GM12874 (cell line): ENCODE measurements at regions not wholly inside any gene's neighbourhood (a gene's known extent, or its start where the extent isn't known, plus 50 kb on each side); places are given as distances from the start of the nearest gene placed in this dataset.

Experiments
- CTCF ChIP-seq: IDR thresholded peaks from 2 replicates; pipeline ENCODE4 v1.5.1; 2011; ENCODE audit warnings: low read depth, mild to moderate bottlenecking, control low read depth, low read length, moderate library complexity; ENCODE audit not compliant: insufficient read depth

- no peak for TF ChIP-seq CTCF
Observed at GRCh38 chr3:158992463-158992862, 190.6 kb downstream of the MFSD1 start.

GRCh38 chr3:158994386-158994785 lies 192.5 kb downstream of the MFSD1 start:
- TF ChIP-seq CTCF: no peak

- TF ChIP-seq CTCF: no peak
Observed at GRCh38 chr3:159001711-159002110, 199.9 kb downstream of the MFSD1 start.

GRCh38 chr3:159005137-159005536 lies 203.3 kb downstream of the MFSD1 start:
- TF ChIP-seq CTCF: no peak

GRCh38 chr3:159007331-159007730 lies 205.5 kb downstream of the MFSD1 start:
- TF ChIP-seq CTCF: no peak

- no peak for TF ChIP-seq CTCF
Observed at GRCh38 chr3:159008401-159008800, 206.5 kb downstream of the MFSD1 start.

GRCh38 chr3:159018341-159018740 lies 216.5 kb downstream of the MFSD1 start:
- TF ChIP-seq CTCF: no peak

- no peak for TF ChIP-seq CTCF
Observed at GRCh38 chr3:159025733-159026132, 223.9 kb downstream of the MFSD1 start.
